ENCODE measurements at regions not wholly inside any gene's neighbourhood (a gene's known extent, or its start where the extent isn't known, plus 50 kb on each side); places are given as distances from the start of the nearest gene placed in this dataset.
"Not testable (repeated sequence)": the region's sequence is repeated elsewhere in the genome, so short reads cannot be mapped to it uniquely, and the experiment has no call there.

DNA sequence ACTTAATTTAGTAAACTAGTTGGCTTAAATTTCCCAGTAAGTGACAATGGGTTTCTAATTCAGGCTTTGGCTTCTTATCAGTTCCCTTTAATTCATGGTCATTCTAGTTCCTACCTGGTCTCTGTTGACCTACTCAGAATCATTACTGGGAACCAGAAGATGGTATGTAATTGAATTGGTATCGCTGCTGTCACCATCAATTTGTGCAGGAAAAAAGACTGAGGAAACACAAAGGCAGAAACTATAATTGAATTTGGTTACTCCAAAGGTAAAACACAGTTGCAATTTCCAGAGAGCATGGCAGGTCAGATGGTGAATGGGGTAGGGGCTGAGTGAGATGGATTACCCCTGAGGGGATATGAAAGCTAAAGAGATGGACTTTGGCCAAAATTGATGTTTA lies 226.5 kb upstream of the GAP43 start:
- DNase-seq (ENCODE audit: low spot score): no peak

GRCh38 chr3:115397433-115397832 lies 225.9 kb upstream of the GAP43 start:
- DNase-seq (ENCODE audit: low spot score): no peak

DNA sequence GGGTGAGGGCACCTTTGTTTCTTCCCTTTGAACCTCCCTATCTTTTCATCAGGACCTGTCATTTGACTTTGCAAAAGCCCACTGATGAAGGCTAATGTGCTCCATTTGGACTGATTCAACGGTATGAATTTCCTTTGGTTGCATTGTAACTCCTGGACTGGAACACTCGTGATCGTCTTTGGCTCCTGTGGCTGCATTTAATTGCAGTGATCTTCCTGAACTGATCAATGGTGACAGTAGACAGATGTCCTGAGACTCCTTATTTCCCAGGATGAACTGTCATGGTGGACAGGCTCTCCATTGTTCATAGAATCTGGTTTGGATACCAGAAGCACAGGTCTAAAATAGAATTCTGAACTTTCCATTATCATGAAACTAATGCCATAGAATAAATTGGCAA lies 224.8 kb upstream of the GAP43 start:
- no peak for DNase-seq (ENCODE audit: low spot score)

DNA sequence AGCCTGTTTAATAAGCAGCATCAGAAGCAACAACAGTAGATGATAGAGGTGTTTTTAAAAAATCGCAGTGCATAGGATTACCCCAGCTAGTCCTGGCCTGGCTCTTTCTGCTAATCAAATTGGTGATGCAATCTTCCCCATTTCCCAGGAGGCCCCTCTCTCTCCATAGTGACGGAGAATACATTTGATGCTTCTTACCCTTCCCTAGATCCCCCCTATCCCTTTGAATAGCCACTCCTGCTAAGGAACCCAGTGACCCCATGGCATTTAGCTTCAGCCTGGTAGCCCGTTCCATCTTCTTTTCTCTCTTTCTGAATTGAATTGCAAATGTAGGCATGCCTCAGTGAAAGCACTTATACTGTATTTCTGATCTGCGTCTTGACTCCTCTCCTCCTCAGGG lies 223.6 kb upstream of the GAP43 start:
- no peak for DNase-seq (ENCODE audit: low spot score)

- DNase-seq (ENCODE audit: low spot score): no peak
Observed at GRCh38 chr3:115401298-115401697, 222.0 kb upstream of the GAP43 start.

GRCh38 chr3:115401851-115402501 lies 221.3 kb upstream of the GAP43 start:
- no peak for DNase-seq (ENCODE audit: low spot score)

GRCh38 chr3:115402651-115403050 lies 220.7 kb upstream of the GAP43 start:
- no peak for DNase-seq (ENCODE audit: low spot score)

- DNase-seq (ENCODE audit: low spot score): no peak
Observed at GRCh38 chr3:115403786-115404185, 219.5 kb upstream of the GAP43 start.

GRCh38 chr3:115409596-115409995 lies 213.7 kb upstream of the GAP43 start:
- DNase-seq (ENCODE audit: low spot score): no peak

DNA sequence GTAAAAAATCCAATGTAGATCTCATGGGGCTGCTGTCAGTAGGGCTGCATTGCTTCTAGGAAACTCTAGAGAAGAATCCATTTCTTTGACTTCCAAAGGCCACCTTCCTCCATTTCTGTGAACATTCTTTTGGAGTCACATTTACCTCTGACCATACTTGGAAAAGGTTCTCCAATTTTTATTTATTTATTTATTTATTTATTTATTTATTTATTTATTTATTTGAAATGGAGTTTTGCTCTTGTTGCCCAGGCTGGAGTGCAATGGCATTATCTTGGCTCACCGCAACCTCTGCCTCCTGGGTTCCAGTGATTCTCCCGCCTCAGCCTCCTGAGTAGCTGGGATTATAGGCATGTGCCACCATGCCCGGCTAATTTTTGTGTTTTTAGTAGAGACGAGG lies 208.7 kb upstream of the GAP43 start:
- DNase-seq (ENCODE audit: low spot score): not testable (repeated sequence)

- DNase-seq (ENCODE audit: low spot score): no peak
Observed at GRCh38 chr3:115415246-115415996, 207.9 kb upstream of the GAP43 start.

- no peak for DNase-seq (ENCODE audit: low spot score)
Observed at GRCh38 chr3:115418583-115418982, 204.7 kb upstream of the GAP43 start.

DNA sequence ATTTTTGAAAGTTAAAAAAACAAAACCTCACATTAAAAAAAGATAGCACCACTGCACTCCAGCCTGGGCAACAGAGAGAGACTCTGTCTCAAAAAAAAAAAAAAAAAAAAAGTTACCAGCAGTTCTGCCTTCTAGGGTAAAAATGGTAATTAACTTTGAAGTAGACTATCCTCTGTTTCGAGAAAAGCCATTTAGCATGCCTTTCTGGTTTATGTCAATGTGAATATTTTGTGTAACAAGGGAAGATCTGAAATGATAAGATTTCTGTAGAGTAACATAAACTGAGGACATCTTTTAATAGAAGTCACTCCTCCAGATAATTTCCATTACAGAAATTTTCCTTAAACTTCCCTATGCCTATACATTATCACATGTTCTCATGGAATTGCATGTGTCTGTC lies 203.2 kb upstream of the GAP43 start:
- no peak for DNase-seq (ENCODE audit: low spot score)

- DNase-seq (ENCODE audit: low spot score): no peak
Observed at GRCh38 chr3:115423170-115423569, 200.1 kb upstream of the GAP43 start.

DNA sequence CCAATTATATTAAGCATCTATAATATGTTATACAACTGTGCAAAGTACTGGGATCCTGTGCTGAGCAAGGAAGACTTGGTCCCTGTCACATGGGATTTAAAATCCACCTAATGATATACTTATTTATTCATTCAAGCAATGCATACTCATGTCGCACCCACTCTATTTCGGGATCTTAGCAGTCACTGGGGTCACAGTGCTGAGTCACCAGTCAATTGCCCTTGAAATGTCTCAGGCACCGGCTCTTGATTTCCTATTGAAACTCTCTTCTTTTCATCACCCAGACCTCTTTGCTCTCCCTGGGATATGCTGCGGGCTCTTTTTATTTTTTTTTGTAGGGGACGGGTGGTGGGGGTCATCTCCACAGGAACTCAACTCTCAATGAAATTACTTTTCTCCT lies 194.5 kb upstream of the GAP43 start:
- DNase-seq (ENCODE audit: low spot score): no peak

GRCh38 chr3:115436767-115437301 lies 186.5 kb upstream of the GAP43 start:
- no peak for DNase-seq (ENCODE audit: low spot score)

GRCh38 chr3:115438799-115439198 lies 184.5 kb upstream of the GAP43 start:
- DNase-seq (ENCODE audit: low spot score): no peak

GRCh38 chr3:115445559-115445958 lies 177.8 kb upstream of the GAP43 start:
- no peak for DNase-seq (ENCODE audit: low spot score)

GRCh38 chr3:115448851-115449250 lies 174.5 kb upstream of the GAP43 start:
- DNase-seq (ENCODE audit: low spot score): no peak

- no peak for DNase-seq (ENCODE audit: low spot score)
Observed at GRCh38 chr3:115450036-115450435, 173.3 kb upstream of the GAP43 start.

DNA sequence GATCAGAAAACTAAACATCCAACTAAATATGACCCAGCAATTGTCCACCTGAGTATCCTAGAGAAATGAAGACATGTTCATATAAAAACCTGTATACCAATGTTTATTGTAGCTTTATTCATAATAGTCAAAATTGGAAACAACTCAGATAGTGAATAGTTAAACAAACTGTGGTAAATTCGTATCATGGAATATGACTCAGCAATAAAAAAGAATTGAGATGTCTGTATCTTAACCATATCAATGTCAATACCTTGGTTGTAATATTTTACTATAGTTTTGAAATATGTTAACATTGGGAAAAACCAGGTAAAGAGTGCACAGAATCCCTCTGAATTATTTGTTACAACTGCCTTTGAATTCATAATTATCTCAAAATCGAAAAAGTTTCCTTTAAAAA lies 159.3 kb upstream of the GAP43 start:
- no peak for DNase-seq (ENCODE audit: low spot score)

DNA sequence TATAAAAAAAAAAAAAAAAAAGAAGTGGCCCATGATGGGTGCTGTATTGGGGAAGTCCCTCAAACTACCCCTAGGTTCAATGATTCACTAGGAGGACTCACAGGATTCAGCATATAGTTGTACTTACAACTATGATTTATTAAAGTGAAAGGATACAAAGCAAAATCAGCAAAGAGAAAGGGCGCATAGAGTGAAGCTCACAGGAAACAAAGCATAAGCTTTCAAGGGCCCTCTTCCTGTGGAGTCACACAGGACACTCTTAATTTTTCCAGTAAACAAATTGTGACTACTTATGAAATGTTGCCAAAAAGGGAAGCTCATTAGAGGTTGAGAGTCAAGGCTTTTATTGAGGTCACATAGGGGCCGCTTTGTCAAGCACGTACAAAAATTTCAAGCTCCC lies 153.7 kb upstream of the GAP43 start:
- DNase-seq (ENCODE audit: low spot score): no peak

GRCh38 chr3:115470254-115470653 lies 153.1 kb upstream of the GAP43 start:
- DNase-seq (ENCODE audit: low spot score): no peak

Measured in CD4-positive, alpha-beta T cell treated with Interleukin-15 for 4 hours (primary cell).